ENCODE measurements at regions not wholly inside any gene's neighbourhood (a gene's known extent, or its start where the extent isn't known, plus 50 kb on each side); places are given as distances from the start of the nearest gene placed in this dataset.
"Not testable (repeated sequence)": the region's sequence is repeated elsewhere in the genome, so short reads cannot be mapped to it uniquely, and the experiment has no call there.

GRCh38 chr22:23496445-23496833 is 83.7 kb downstream of the IGLL1 start:
- no peak for DNase-seq (ENCODE audit: low read depth)
- no peak overlapping the region for H3K4me3 ChIP-seq (replicated peaks; ENCODE audit: low read depth, low read length)
- TF ChIP-seq CTCF (IDR thresholded peaks at IDR 0.05; ENCODE audit: low read length, missing control alignments), result no peak

- H3K4me3 ChIP-seq (replicated peaks; ENCODE audit: low read depth, low read length), result no peak overlapping the region
- DNase-seq (ENCODE audit: low read depth), result no peak
These were observed 84.3 kb downstream of the IGLL1 start for GRCh38 chr22:23495614-23496444.

GRCh38 chr22:23494930-23495266 is 85.2 kb downstream of the IGLL1 start:
- TF ChIP-seq CTCF (IDR thresholded peaks at IDR 0.05; ENCODE audit: low read length, missing control alignments), result no peak
- DNase-seq (ENCODE audit: low read depth), result no peak

More at GRCh38 chr22:23495614-23496444, 84.3 kb downstream of the IGLL1 start:
- no peak for TF ChIP-seq CTCF (IDR thresholded peaks at IDR 0.05; ENCODE audit: low read length, missing control alignments)

GRCh38 chr22:23485490-23485889 is 94.6 kb downstream of the IGLL1 start:
- no peak for TF ChIP-seq CTCF (IDR thresholded peaks at IDR 0.05; ENCODE audit: low read length, missing control alignments)
- no peak for DNase-seq (ENCODE audit: low read depth)
- no peak overlapping the region for H3K4me3 ChIP-seq (replicated peaks; ENCODE audit: low read depth, low read length)

More at GRCh38 chr22:23494930-23495266, 85.2 kb downstream of the IGLL1 start:
- H3K4me3 ChIP-seq (replicated peaks; ENCODE audit: low read depth, low read length), result no peak overlapping the region

- no peak for DNase-seq (ENCODE audit: low read depth)
- no peak overlapping the region for H3K4me3 ChIP-seq (replicated peaks; ENCODE audit: low read depth, low read length)
- no peak for TF ChIP-seq CTCF (IDR thresholded peaks at IDR 0.05; ENCODE audit: low read length, missing control alignments)
These were observed 95.4 kb downstream of the IGLL1 start for GRCh38 chr22:23484651-23485050.

- TF ChIP-seq CTCF (IDR thresholded peaks at IDR 0.05; ENCODE audit: low read length, missing control alignments), result no peak
- no peak overlapping the region for H3K4me3 ChIP-seq (replicated peaks; ENCODE audit: low read depth, low read length)
- DNase-seq (ENCODE audit: low read depth), result no peak
These were observed 98.7 kb downstream of the IGLL1 start for GRCh38 chr22:23481369-23481768.

GRCh38 chr22:23478175-23478574 is 101.9 kb downstream of the IGLL1 start:
- no peak for TF ChIP-seq CTCF (IDR thresholded peaks at IDR 0.05; ENCODE audit: low read length, missing control alignments)
- no peak for DNase-seq (ENCODE audit: low read depth)
- no peak overlapping the region for H3K4me3 ChIP-seq (replicated peaks; ENCODE audit: low read depth, low read length)

GRCh38 chr22:23474531-23474930 is 105.6 kb downstream of the IGLL1 start:
- not testable (repeated sequence) for DNase-seq (ENCODE audit: low read depth); H3K4me3 ChIP-seq (replicated peaks; ENCODE audit: low read depth, low read length)
